ENCODE measurements at regions not wholly inside any gene's neighbourhood (a gene's known extent, or its start where the extent isn't known, plus 50 kb on each side); places are given as distances from the start of the nearest gene placed in this dataset.

GRCh38 chr18:22114526-22115321, 54.7 kb upstream of the GATA6 start (continued):
- TF ChIP-seq, protein P1, sequence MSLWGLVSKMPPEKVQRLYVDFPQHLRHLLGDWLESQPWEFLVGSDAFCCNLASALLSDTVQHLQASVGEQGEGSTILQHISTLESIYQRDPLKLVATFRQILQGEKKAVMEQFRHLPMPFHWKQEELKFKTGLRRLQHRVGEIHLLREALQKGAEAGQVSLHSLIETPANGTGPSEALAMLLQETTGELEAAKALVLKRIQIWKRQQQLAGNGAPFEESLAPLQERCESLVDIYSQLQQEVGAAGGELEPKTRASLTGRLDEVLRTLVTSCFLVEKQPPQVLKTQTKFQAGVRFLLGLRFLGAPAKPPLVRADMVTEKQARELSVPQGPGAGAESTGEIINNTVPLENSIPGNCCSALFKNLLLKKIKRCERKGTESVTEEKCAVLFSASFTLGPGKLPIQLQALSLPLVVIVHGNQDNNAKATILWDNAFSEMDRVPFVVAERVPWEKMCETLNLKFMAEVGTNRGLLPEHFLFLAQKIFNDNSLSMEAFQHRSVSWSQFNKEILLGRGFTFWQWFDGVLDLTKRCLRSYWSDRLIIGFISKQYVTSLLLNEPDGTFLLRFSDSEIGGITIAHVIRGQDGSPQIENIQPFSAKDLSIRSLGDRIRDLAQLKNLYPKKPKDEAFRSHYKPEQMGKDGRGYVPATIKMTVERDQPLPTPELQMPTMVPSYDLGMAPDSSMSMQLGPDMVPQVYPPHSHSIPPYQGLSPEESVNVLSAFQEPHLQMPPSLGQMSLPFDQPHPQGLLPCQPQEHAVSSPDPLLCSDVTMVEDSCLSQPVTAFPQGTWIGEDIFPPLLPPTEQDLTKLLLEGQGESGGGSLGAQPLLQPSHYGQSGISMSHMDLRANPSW (CRISPR knock-in tag; conservative IDR thresholded peaks at IDR 0.05; ENCODE audit: low read depth), result no peak
- TF ChIP-seq FOXK1 (CRISPR knock-in tag; IDR thresholded peaks at IDR 0.05), result no peak
- TF ChIP-seq, protein P2, sequence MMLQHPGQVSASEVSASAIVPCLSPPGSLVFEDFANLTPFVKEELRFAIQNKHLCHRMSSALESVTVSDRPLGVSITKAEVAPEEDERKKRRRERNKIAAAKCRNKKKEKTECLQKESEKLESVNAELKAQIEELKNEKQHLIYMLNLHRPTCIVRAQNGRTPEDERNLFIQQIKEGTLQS (CRISPR knock-in tag; conservative IDR thresholded peaks at IDR 0.05), result no peak
- TF ChIP-seq CREM (CRISPR knock-in tag; IDR thresholded peaks at IDR 0.05), result no peak
- no peak for TF ChIP-seq ARID4B (CRISPR knock-in tag; IDR thresholded peaks at IDR 0.05; ENCODE audit: borderline replicate concordance)
- no peak for TF ChIP-seq E2F5 (CRISPR knock-in tag; IDR thresholded peaks at IDR 0.05)
- TF ChIP-seq EMX1 (CRISPR knock-in tag; IDR thresholded peaks at IDR 0.05), result no peak
- no peak for TF ChIP-seq SMAD3 (CRISPR knock-in tag; IDR thresholded peaks at IDR 0.05; ENCODE audit: borderline replicate concordance)
- no peak for TF ChIP-seq RORB (CRISPR knock-in tag; IDR thresholded peaks at IDR 0.05)
- TF ChIP-seq NR3C1 (CRISPR knock-in tag; conservative IDR thresholded peaks at IDR 0.05; ENCODE audit: low read depth), result no peak
- TF ChIP-seq, protein P3, sequence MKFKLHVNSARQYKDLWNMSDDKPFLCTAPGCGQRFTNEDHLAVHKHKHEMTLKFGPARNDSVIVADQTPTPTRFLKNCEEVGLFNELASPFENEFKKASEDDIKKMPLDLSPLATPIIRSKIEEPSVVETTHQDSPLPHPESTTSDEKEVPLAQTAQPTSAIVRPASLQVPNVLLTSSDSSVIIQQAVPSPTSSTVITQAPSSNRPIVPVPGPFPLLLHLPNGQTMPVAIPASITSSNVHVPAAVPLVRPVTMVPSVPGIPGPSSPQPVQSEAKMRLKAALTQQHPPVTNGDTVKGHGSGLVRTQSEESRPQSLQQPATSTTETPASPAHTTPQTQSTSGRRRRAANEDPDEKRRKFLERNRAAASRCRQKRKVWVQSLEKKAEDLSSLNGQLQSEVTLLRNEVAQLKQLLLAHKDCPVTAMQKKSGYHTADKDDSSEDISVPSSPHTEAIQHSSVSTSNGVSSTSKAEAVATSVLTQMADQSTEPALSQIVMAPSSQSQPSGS (CRISPR knock-in tag; IDR thresholded peaks at IDR 0.05; ENCODE audit: borderline replicate concordance, low read depth), result no peak
- TF ChIP-seq KAT7 (CRISPR knock-in tag; IDR thresholded peaks at IDR 0.05; ENCODE audit: borderline replicate concordance), result no peak
- no peak for TF ChIP-seq NFYB (CRISPR knock-in tag; conservative IDR thresholded peaks at IDR 0.05; ENCODE audit: low read depth)

- H3K36me3 Mint-ChIP-seq, result no peaks in the 10 kb centered on the region
- H3K4me1 Mint-ChIP-seq, result peaks cover 12% of the 10 kb centered on the region
- no peak overlapping the region for H3K27ac Mint-ChIP-seq
- ChIA-PET CTCF (interaction anchor here (0.6 kb wide), 1 partner anchor 16 kb away, joined by 3 read pairs; no protein-coding TSS in a partner anchor), POLR2A (no interaction called here)
- DNase-seq (ENCODE audit: low spot score) (peak; percentile 23), ATAC-seq (peak; percentile 53)
- peaks cover 5% of the 10 kb centered on the region; the same call in 1 of the 2 replicates for H3K9me3 Mint-ChIP-seq
- no peak overlapping the region for H3K4me3 Mint-ChIP-seq
- H3K27me3 Mint-ChIP-seq (ENCODE audit: low read depth), result no peaks in the 10 kb centered on the region
- TF ChIP-seq TCF7 (CRISPR knock-in tag; IDR thresholded peaks at IDR 0.05; ENCODE audit: low read depth) (no peak), TEAD4 (CRISPR knock-in tag; IDR thresholded peaks at IDR 0.05) (no peak), ZNF416 (CRISPR knock-in tag; IDR thresholded peaks at IDR 0.05) (no peak), ZNF423 (CRISPR knock-in tag; IDR thresholded peaks at IDR 0.05) (no peak), JUN (CRISPR knock-in tag; IDR thresholded peaks at IDR 0.05) (no peak)
- TF ChIP-seq, protein P4, sequence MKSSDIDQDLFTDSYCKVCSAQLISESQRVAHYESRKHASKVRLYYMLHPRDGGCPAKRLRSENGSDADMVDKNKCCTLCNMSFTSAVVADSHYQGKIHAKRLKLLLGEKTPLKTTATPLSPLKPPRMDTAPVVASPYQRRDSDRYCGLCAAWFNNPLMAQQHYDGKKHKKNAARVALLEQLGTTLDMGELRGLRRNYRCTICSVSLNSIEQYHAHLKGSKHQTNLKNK (CRISPR knock-in tag; IDR thresholded peaks at IDR 0.05), result no peak
- TF ChIP-seq, protein P2 (CRISPR knock-in tag; conservative IDR thresholded peaks at IDR 0.05), result no peak
- TF ChIP-seq, protein P5, sequence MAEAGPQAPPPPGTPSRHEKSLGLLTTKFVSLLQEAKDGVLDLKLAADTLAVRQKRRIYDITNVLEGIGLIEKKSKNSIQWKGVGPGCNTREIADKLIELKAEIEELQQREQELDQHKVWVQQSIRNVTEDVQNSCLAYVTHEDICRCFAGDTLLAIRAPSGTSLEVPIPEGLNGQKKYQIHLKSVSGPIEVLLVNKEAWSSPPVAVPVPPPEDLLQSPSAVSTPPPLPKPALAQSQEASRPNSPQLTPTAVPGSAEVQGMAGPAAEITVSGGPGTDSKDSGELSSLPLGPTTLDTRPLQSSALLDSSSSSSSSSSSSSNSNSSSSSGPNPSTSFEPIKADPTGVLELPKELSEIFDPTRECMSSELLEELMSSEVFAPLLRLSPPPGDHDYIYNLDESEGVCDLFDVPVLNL (CRISPR knock-in tag; IDR thresholded peaks at IDR 0.05; ENCODE audit: borderline replicate concordance, low read depth), result no peak
- TF ChIP-seq, protein P6, sequence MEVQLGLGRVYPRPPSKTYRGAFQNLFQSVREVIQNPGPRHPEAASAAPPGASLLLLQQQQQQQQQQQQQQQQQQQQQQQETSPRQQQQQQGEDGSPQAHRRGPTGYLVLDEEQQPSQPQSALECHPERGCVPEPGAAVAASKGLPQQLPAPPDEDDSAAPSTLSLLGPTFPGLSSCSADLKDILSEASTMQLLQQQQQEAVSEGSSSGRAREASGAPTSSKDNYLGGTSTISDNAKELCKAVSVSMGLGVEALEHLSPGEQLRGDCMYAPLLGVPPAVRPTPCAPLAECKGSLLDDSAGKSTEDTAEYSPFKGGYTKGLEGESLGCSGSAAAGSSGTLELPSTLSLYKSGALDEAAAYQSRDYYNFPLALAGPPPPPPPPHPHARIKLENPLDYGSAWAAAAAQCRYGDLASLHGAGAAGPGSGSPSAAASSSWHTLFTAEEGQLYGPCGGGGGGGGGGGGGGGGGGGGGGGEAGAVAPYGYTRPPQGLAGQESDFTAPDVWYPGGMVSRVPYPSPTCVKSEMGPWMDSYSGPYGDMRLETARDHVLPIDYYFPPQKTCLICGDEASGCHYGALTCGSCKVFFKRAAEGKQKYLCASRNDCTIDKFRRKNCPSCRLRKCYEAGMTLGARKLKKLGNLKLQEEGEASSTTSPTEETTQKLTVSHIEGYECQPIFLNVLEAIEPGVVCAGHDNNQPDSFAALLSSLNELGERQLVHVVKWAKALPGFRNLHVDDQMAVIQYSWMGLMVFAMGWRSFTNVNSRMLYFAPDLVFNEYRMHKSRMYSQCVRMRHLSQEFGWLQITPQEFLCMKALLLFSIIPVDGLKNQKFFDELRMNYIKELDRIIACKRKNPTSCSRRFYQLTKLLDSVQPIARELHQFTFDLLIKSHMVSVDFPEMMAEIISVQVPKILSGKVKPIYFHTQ (CRISPR knock-in tag; IDR thresholded peaks at IDR 0.05), result no peak
Measured at GRCh38 chr18:22115573-22115972, 53.8 kb upstream of the GATA6 start.
